OCI-LY7 (cell line): ENCODE measurements at regions not wholly inside any gene's neighbourhood (a gene's known extent, or its start where the extent isn't known, plus 50 kb on each side); places are given as distances from the start of the nearest gene placed in this dataset.

Source experiments
- CTCF ChIP-seq: fragments of 200-600 bp; sonication (generic); conservative IDR thresholded peaks from 2 replicates; pipeline ENCODE4 v1.5.1; 2014; ENCODE audit warnings: mild to moderate bottlenecking, antibody characterized with exemption, low read length, moderate library complexity, mixed read lengths
- EZH2phosphoT487 ChIP-seq: fragments of 200-600 bp; sonication (generic); IDR thresholded peaks from 2 replicates; pipeline ENCODE4 v1.6.1; 2018; ENCODE audit warnings: low read depth, borderline replicate concordance, mild to moderate bottlenecking, mixed run types, antibody characterized with exemption, low read length, moderate library complexity, mixed read lengths

- no peak for TF ChIP-seq CTCF
- TF ChIP-seq EZH2phosphoT487, result no peak
Observed at GRCh38 chr4:188596021-188596420, 456.8 kb downstream of the TRIML1 start.
